Liver (tissue), 8 donors: ENCODE measurements at regions not wholly inside any gene's neighbourhood (a gene's known extent, or its start where the extent isn't known, plus 50 kb on each side); places are given as distances from the start of the nearest gene placed in this dataset.

ENCODE experiments used
- DNase-seq: peaks from one replicate; pipeline ENCODE4 v3.0.0-alpha.2; 2017; ENCODE audit warnings: low spot score
- H3K27ac ChIP-seq, 2 donors: one replicate each; pipeline ENCODE4 v1.7.0; 2013; ENCODE audit warnings: inconsistent platforms in 2 of 2, low read length in 2 of 2, control low read depth in 1 of 2, low read depth in 1 of 2, mild to moderate bottlenecking in 1 of 2
- H3K27me3 ChIP-seq, 4 donors: one replicate each; pipeline versions ENCODE4 v1.6.1 to v1.7.0; 2013; ENCODE audit warnings: low read length in 3 of 4, inconsistent platforms in 1 of 4, mild to moderate bottlenecking in 1 of 4, moderate library complexity in 1 of 4; ENCODE audit not compliant: control insufficient read depth in 4 of 4, insufficient read depth in 4 of 4
- H3K36me3 ChIP-seq, 4 donors: one replicate each; pipeline versions ENCODE4 v1.6.1 to v1.7.0; 2013; ENCODE audit warnings: low read length in 3 of 4, mild to moderate bottlenecking in 3 of 4, low read depth in 1 of 4, moderate library complexity in 1 of 4; ENCODE audit not compliant: control insufficient read depth in 4 of 4, insufficient read depth in 3 of 4
- H3K4me1 ChIP-seq, 4 donors: one replicate each; pipeline versions ENCODE4 v1.6.1 to v1.7.0; 2013; ENCODE audit warnings: low read length in 3 of 4, mild to moderate bottlenecking in 3 of 4, moderate library complexity in 1 of 4; ENCODE audit not compliant: control insufficient read depth in 4 of 4, insufficient read depth in 4 of 4
- H3K4me3 ChIP-seq, 3 donors: one replicate each; pipeline versions ENCODE4 v1.6.1 to v1.7.0; 2013; ENCODE audit warnings: low read length in 3 of 3, control low read depth in 1 of 3, low read depth in 1 of 3, mild to moderate bottlenecking in 1 of 3
- H3K9ac ChIP-seq, 2 donors: one replicate each; pipeline ENCODE4 v1.7.0; 2013; ENCODE audit warnings: low read length in 2 of 2, mild to moderate bottlenecking in 2 of 2, moderate library complexity in 2 of 2, control low read depth in 1 of 2, low read depth in 1 of 2
- H3K9me3 ChIP-seq, 4 donors: one replicate each; pipeline versions ENCODE4 v1.6.1 to v1.7.0; 2013; ENCODE audit warnings: low read length in 3 of 4; ENCODE audit not compliant: control insufficient read depth in 4 of 4
- EGR1 ChIP-seq, 2 donors: IDR thresholded peaks; 2 replicates each; pipeline ENCODE4 v1.6.1; 2016 to 2018; ENCODE audit warnings: antibody characterized with exemption in 2 of 2, low read depth in 2 of 2
- FOXA1 ChIP-seq: IDR thresholded peaks from 2 replicates; pipeline ENCODE4 v1.6.1; 2016; ENCODE audit warnings: antibody characterized with exemption
- FOXA2 ChIP-seq: IDR thresholded peaks from 2 replicates; pipeline ENCODE4 v1.6.1; 2016; ENCODE audit warnings: antibody characterized with exemption
- GABPA ChIP-seq, 2 donors: IDR thresholded peaks in 1 of 2; conservative IDR thresholded peaks in 1 of 2; 2 replicates each; pipeline ENCODE4 v1.6.1; 2016; ENCODE audit warnings: antibody characterized with exemption in 2 of 2, mild to moderate bottlenecking in 1 of 2, moderate library complexity in 1 of 2
- HNF4A ChIP-seq, 2 donors: conservative IDR thresholded peaks; 2 replicates each; pipeline ENCODE4 v1.6.1; 2016; ENCODE audit warnings: antibody characterized with exemption in 2 of 2, mild to moderate bottlenecking in 2 of 2
- HNF4G ChIP-seq: IDR thresholded peaks from 2 replicates; pipeline ENCODE4 v1.6.1; 2016; ENCODE audit warnings: antibody characterized with exemption
- JUND ChIP-seq, 2 donors: IDR thresholded peaks; 2 replicates each; pipeline ENCODE4 v1.6.1; 2016; ENCODE audit warnings: antibody characterized with exemption in 2 of 2
- NR2F2 ChIP-seq: IDR thresholded peaks from 2 replicates; pipeline ENCODE4 v1.6.1; 2016; ENCODE audit warnings: antibody characterized with exemption
- RAD21 ChIP-seq, 2 donors: IDR thresholded peaks; 2 replicates each; pipeline ENCODE4 v1.6.1; 2016; ENCODE audit warnings: antibody characterized with exemption in 2 of 2, mild to moderate bottlenecking in 2 of 2
- RXRA ChIP-seq, 2 donors: IDR thresholded peaks; 2 replicates each; pipeline ENCODE4 v1.6.1; 2017 to 2018; ENCODE audit warnings: antibody characterized with exemption in 2 of 2, mild to moderate bottlenecking in 1 of 2
- SP1 ChIP-seq: IDR thresholded peaks from 2 replicates; pipeline ENCODE4 v1.6.1; 2018; ENCODE audit warnings: antibody characterized with exemption, mild to moderate bottlenecking
- TAF1 ChIP-seq: conservative IDR thresholded peaks from 2 replicates; pipeline ENCODE4 v1.6.1; 2016; ENCODE audit warnings: antibody characterized with exemption, mild to moderate bottlenecking
- YY1 ChIP-seq: IDR thresholded peaks from 2 replicates; pipeline ENCODE4 v1.6.1; 2016; ENCODE audit warnings: antibody characterized with exemption, mild to moderate bottlenecking
- WGBS: extraction: QIAGEN DNeasy Blood & Tissue Kit; methylation state at CpG from one replicate; pipeline ENCODE4 v1.1.7; 2013; 5-methylcytosine and 5-hydroxymethylcytosine counted together
- TF ChIP-seq, protein P1 (sequence below): fragments of 150-350 bp; IDR thresholded peaks from 2 replicates; pipeline ENCODE4 v1.5.1; 2017; ENCODE audit warnings: improper control_type of control experiment, low read depth, low read length; ENCODE audit not compliant: missing input control
- TF ChIP-seq, protein P2 (sequence below): IDR thresholded peaks from 2 replicates; pipeline ENCODE4 v1.6.1; 2016; ENCODE audit warnings: antibody characterized with exemption
- TF ChIP-seq, protein P3 (sequence below): IDR thresholded peaks from 2 replicates; pipeline ENCODE4 v1.6.1; 2016; ENCODE audit warnings: antibody characterized with exemption
- donor health status: healthy.
- donor health status: healthy.
- donor health status: healthy.
- donor health status: healthy.
- donor health status: healthy.

DNA sequence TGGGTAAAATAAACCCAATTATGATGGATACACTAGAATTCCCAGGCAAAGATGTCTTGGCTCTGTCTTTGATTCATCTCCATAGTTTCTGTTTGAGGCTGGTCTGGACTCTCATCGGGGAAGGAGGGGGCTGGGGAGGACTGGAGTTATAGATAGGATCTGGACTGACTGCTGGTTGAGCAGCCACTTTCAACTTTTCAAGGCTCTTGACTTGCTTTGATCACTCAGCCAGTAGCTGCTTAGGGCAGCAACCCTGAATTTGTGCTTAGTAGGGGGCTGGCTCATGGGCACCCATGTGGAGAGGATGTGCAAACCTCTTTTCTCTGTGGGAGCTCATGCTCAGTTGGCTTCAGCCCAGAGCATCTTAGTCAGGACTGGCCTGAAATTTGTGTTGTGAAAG lies 114.0 kb upstream of the NEDD9 start:
- H3K9me3 ChIP-seq, result no peaks in the 10 kb centered on the region
- H3K4me1 ChIP-seq, result peaks cover 0 to 4% (median 0%) of the 10 kb centered on the region in 4 donors
- H3K27ac ChIP-seq, result no peak overlapping the region
- no peak for DNase-seq
- TF ChIP-seq GABPA (IDR thresholded peaks at IDR 0.05 in 1 of 2, conservative IDR thresholded peaks at IDR 0.05 in 1 of 2), result no peak
- TF ChIP-seq TAF1, result no peak
- no peak for TF ChIP-seq RAD21 (IDR thresholded peaks at IDR 0.05)
- no peak for TF ChIP-seq FOXA2
- no peak for TF ChIP-seq YY1
- no peak for TF ChIP-seq SP1
- TF ChIP-seq, protein P1, sequence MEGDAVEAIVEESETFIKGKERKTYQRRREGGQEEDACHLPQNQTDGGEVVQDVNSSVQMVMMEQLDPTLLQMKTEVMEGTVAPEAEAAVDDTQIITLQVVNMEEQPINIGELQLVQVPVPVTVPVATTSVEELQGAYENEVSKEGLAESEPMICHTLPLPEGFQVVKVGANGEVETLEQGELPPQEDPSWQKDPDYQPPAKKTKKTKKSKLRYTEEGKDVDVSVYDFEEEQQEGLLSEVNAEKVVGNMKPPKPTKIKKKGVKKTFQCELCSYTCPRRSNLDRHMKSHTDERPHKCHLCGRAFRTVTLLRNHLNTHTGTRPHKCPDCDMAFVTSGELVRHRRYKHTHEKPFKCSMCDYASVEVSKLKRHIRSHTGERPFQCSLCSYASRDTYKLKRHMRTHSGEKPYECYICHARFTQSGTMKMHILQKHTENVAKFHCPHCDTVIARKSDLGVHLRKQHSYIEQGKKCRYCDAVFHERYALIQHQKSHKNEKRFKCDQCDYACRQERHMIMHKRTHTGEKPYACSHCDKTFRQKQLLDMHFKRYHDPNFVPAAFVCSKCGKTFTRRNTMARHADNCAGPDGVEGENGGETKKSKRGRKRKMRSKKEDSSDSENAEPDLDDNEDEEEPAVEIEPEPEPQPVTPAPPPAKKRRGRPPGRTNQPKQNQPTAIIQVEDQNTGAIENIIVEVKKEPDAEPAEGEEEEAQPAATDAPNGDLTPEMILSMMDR, result no peak
- TF ChIP-seq, protein P2, sequence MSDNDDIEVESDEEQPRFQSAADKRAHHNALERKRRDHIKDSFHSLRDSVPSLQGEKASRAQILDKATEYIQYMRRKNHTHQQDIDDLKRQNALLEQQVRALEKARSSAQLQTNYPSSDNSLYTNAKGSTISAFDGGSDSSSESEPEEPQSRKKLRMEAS, result no peak
- no peak for TF ChIP-seq JUND (IDR thresholded peaks at IDR 0.05)
- no peak for TF ChIP-seq HNF4A (conservative IDR thresholded peaks at IDR 0.05)
- TF ChIP-seq HNF4G, result no peak
- no peak for TF ChIP-seq NR2F2
- no peak for TF ChIP-seq FOXA1
- TF ChIP-seq, protein P3, sequence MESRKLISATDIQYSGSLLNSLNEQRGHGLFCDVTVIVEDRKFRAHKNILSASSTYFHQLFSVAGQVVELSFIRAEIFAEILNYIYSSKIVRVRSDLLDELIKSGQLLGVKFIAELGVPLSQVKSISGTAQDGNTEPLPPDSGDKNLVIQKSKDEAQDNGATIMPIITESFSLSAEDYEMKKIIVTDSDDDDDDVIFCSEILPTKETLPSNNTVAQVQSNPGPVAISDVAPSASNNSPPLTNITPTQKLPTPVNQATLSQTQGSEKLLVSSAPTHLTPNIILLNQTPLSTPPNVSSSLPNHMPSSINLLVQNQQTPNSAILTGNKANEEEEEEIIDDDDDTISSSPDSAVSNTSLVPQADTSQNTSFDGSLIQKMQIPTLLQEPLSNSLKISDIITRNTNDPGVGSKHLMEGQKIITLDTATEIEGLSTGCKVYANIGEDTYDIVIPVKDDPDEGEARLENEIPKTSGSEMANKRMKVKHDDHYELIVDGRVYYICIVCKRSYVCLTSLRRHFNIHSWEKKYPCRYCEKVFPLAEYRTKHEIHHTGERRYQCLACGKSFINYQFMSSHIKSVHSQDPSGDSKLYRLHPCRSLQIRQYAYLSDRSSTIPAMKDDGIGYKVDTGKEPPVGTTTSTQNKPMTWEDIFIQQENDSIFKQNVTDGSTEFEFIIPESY, result no peak
- TF ChIP-seq EGR1 (IDR thresholded peaks at IDR 0.05; ENCODE audit: low read depth in 2 of 2), result no peak
- no peak overlapping the region for H3K9ac ChIP-seq
- H3K27me3 ChIP-seq, result no peaks in the 10 kb centered on the region
- 92% methylated on average over 1 of the region's 1 CpG for WGBS
- no peak overlapping the region for H3K4me3 ChIP-seq
- no peaks in the 10 kb centered on the region for H3K36me3 ChIP-seq

DNA sequence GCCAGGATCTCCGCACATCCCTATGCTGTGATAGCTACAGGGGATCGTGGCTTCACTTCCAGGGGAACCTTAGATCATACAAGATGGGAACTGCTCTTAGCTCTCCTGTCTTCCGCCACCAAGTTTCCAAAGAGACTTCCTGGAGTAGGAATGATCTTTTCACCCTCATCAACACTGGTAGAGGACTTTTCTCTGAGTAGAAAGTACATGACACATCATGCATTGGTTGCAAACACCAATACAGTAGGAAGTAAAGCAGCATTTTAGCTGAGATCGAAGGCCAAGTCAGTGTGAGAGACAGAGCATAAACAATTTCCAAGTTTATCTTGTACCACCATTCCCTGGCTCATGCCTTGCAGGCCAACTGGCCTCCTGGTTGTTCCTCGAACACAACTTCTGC lies 113.1 kb upstream of the NEDD9 start:
- Histone ChIP-seq H3K4me3 (no peak overlapping the region), H3K9ac (no peak overlapping the region), H3K27ac (no peak overlapping the region), H3K36me3 (no peaks in the 10 kb centered on the region), H3K9me3 (no peaks in the 10 kb centered on the region), H3K27me3 (no peaks in the 10 kb centered on the region), H3K4me1 (peaks cover 0 to 2% (median 0%) of the 10 kb centered on the region in 4 donors)
- TF ChIP-seq, protein P2, result no peak
- TF ChIP-seq HNF4A (conservative IDR thresholded peaks at IDR 0.05) (no peak), FOXA2 (no peak), YY1 (no peak), RAD21 (IDR thresholded peaks at IDR 0.05) (no peak), RXRA (IDR thresholded peaks at IDR 0.05) (no peak), EGR1 (IDR thresholded peaks at IDR 0.05; ENCODE audit: low read depth in 2 of 2) (no peak), TAF1 (no peak), HNF4G (no peak), NR2F2 (no peak)
- TF ChIP-seq, protein P1, result no peak
- TF ChIP-seq, protein P3, result no peak
- no peak for DNase-seq
- 98% methylated on average over 5 of the region's 5 CpGs for WGBS
